HG03135 (cell line): ENCODE measurements at regions not wholly inside any gene's neighbourhood (a gene's known extent, or its start where the extent isn't known, plus 50 kb on each side); places are given as distances from the start of the nearest gene placed in this dataset.
"Not testable (repeated sequence)": the region's sequence is repeated elsewhere in the genome, so short reads cannot be mapped to it uniquely, and the experiment has no call there.

Experiments
- ATAC-seq: cut with Tn5 transposase; IDR thresholded peaks from one replicate; pipeline ENCODE4 v1.9.1; 2021; ENCODE audit warnings: mild to moderate bottlenecking, moderate library complexity; ENCODE audit not compliant: unreplicated experiment

DNA sequence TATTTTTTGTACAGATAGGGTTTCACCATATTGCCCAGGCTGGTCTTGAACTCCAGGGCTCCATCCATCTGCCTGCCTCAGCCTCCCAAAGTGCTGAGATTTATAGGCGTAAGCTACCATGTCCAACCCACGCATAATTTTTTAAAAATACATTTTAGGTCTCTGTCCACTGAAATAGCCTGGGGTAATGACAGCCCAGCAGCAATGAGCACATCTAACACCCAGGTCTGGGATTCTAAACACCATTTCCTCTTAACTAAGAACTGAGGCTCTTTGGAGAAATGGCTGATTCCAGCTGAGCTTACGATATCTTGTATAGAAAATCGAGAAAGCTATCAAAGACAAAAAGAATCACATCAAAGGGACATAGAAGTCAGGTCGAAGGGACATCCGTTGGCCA is 245.3 kb downstream of the PARN start:
- no peak for ATAC-seq

DNA sequence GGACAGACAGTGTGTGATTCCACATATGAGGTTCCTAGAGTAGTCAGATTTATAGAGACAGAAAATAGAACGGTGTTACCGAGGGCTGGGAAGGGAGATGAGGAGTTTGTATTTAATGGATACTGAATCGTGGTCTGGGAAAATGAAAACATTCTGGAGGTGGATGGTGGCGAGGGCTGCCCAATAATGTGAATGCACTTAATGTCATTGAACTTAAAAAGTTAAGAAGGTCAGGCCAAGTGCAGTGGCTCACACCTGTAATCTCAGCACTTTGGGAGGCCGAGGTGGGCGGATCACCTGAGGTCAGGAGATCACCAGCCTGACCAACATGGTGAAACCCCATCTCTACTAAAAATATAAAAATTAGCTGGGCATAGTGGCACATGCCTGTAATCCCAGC is 246.2 kb downstream of the PARN start:
- ATAC-seq, result not testable (repeated sequence)

DNA sequence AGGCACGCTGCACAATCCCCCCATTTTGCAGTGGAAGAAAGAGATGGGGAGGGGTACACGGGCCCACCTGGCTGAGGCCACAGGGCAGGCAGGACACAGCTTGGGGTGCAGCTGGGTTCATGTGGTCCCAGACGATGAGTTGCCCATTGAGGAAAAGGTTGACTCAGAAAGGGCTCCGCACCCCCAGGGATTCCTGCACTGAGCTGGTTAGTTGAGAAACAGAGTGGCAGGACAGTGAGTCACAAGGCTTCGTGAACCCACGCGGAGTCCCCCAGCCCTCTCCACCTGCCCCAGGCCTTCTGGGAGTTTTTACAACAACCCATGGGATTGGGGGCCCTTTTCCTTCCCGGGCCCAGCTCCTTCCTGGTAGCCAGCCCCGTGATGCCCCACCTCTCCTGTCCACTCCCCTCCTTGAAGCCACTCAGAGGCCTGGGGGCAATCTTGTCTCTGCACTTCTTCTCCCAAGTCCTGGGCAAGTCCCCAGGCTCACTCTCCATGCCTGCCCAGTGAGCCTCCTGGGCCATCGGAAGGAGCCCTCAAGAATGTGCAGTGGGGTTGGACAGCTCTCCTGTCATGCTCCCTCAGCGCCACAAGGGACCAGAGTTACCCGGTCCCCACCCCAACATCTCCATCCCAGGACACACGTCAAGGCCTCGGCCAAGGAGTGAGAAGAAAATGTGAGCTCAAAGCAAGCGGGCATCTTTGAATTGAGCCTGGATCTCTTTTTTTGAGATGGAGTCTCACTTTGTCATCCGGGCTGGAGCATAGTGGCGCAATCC is 251.2 kb downstream of the PARN start:
- ATAC-seq, result no peak

DNA sequence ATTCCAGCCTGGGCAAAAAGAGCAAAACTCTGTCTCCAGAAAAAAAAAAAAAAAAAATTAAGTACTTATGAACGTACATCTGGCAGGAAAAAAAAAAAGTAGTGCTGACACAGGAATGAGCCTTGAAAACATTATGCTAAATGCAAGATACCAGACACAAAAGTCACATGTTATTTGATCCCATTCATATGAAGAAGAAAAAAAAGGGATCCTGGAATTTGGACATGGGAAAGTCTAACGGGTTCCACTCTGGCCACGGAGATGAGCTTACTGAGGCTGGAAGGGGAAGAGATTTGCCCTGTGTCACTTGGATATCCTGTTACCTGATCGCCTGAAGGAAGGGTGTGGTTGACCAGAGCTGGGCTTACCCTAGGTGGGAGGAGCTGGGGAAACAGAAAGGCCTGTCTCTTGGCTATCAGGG is 251.9 kb downstream of the PARN start:
- no peak for ATAC-seq

DNA sequence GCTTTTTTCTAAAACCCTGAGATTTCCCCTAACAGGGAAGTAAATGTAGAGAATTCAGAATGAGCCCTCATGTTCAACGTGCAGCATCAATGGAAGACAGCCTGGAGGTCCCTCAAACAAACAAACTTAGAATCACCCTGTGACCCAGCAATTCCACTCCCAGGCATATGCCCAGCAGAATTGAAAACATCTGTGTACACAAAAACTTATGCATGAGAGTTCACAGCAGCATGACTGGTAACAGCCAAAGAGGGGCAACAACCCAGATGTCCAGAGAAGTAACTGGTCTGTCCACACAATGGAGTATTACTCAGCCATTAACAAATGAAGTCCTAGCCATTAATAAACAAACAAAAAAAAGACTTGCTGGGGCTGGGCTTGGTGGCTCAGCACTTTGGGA is 252.7 kb downstream of the PARN start:
- no peak for ATAC-seq

DNA sequence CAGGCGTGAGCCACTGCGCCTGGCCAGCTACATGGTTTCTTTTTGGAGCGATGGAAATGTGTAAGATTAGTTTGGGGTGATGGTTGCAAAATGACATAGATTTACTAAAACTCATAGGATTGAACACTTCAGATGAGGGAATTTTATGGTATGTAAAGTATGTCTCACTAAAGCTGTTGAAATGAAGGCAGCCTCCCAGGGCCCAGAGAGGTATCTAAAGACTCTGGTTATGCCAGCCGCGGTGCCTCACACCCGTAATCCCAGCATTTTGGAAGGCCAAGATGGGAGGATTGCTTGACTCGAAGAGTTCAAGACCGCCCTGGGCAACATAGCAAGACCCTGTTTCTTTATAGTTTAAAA is 254.9 kb downstream of the PARN start:
- ATAC-seq, result no peak

DNA sequence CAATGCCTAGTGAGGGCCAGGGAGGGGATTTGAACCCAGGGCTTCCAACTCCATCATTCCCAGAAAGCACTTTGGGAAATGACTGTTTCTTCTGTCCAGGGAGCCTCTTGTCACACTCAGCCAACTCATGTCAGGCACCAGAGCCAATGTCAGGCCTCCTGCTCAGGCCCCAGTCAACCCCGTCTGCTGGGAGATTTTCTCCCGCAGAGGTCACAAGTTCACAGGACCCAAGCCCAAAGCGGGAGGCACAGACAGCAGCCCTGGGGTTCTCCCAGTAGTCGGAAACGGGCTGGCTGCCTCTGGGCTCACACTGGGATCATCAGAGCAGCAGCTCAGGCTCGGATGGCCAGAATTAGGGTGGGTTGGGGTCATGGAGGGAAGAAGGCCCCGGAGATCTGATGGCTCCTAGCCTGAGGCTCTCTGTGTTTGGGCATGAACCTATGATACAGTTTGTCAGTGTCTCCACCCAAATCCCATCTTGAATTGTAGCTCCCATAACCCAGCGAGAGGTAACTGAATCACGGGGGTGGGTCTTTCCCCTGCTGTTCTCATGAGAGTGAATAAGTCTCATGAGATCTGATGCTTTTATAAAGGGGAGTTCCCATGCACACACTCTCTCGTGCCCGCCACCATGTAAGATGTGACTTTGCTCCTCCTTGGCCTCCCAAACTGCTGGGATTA is 255.5 kb downstream of the PARN start:
- no peak for ATAC-seq

DNA sequence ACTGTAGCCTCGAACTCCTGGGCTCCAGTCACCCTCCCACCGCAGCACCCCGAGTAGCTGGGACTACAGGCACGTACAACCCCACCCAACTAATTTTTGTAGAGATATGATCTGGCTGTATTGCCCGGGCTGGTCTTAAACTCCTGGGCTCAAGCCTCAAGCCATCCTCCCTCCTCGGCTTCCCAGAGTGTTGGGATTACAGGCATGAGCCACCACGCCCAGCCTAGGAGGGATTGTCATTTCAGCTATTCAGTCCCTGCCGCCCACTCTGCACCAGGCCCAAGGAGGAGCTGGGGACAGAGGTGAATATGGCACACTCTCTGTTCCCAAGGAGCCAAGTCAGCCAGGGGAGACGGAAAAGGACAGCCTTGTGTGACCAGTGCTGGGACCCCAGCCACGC is 256.2 kb downstream of the PARN start:
- no peak for ATAC-seq

DNA sequence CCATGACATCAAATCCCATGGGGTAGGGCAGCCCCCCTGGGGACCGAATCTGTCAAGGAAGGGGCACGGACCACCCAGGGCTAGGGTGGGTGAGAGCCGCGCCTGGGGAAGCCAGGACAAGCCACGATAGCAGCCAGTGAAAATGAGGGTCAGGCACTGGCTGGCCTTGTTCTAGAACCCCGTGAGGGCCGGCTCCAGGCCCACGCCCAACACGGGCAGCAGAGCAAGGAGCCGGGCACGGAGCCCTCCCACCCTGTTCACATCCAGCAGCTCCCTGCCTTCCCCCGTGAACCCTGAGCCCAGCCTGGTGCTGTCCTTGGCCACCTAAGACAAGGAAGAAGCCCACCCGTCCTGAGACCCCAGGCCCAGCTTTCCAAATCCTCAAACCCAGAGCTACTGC is 256.7 kb downstream of the PARN start:
- ATAC-seq, result no peak

DNA sequence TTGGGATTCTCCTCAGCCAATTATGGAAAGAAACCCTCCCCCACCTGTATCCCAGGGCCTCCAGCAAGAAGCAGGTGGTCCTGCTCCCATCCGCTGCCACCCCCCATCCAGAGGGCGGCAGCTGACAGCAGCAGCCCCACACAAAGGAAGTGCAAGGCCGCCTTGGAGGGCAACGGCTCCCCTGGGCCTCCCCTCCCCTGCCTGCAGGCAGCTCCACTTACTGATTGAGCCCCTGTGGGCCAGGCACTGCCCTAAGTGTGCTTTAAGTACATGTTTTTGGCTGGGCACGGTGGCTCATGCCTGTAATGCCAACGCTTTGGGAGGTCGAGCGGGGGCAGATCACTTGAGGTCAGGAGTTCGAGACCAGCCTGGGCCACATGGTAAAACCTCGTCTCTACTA is 257.6 kb downstream of the PARN start:
- no peak for ATAC-seq

DNA sequence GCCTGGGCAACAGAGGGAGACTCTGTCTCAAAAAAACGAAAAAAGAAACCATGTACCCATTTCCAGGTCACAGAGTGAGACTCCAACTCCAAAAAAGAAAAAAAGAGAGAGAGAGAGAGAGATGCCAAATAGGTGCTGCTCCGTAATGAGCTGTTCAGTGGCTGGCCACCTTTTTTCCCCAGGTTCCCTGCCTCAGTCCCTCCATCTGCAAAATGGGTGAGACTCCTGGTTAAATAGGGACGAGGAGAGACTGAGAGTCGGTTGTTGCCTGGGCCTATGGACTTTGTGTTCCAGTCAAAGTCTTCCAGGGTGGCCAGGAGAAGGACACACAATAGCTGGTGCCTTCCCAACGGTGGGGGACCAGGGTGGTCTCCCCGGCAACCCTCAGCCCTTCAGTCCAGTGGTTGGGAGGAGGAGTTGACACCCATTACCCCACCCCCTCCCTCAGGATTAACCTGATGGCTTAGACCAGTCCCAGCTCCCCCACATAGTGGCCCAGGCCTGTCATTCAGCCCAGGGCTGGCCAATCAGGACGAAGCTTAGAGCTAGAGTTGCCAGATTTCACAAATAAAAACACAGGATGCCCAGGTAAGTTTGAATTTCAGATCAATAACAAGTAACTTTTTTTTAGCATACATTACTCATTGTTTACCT is 258.2 kb downstream of the PARN start:
- ATAC-seq, result no peak

DNA sequence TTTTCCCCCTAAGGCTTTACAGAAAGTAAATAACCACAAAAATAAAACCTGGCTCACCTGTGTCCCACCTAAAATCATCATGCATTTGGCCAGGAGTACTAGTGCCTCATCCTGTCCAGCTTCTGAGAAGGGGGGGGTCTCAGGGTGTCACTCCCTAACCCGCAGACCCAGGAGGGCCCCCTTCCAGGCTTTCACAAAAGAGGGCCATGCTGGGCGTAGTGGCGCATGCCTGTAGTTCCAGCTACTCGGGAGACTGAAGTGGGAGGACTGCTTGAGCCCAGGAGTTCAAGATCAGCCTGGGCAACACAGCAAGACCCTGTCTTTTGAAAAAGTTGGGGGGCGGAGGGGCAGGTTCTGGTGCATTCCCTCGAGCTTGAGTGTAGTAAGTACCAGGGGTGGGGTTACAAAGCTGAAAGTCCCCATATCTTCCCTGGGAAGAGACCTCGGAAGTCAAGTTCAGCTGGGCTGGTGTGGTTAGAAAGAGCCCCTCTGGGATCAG is 259.3 kb downstream of the PARN start:
- ATAC-seq, result no peak

DNA sequence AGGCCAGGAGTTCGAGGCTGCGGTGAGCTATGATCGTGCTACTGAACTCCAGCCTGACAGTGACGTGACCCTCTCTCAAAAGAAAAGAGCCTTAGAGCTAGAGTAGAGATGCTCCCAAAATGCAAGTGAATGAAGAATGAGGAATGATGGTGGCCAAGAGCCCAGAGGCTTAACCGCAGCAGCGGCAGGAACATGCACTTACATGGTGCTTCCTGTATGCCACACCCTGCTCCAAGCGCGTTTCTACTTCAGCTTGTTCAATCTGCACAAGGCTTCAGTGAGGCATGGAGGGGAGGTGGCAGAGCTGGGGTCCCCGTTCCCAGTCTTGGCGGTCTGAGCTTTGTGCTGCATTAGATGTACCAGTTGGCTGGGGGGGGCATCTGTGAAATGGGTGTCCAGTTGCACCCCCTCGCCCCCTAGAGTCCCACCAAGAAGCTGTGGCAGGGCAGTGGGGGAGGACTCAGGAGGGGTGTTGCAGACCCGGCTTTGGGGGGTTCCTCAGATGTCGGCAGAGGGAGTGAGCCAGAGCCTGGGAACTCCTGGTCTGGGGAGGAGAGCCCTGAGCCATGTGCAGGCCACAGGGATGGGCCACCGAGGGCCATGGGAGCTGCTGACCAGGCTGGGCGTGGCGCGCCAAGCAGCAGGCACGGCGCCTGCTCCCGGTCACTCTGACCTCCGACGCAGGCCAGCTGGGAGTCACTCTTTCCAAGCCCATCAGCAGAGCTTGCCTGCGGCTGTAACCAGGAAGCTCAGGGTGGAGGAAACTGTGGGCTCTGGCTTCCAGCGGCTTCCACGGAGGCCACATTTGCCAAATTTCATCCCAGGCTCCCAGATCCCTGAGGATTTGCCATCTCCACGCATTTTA is 260.1 kb downstream of the PARN start:
- ATAC-seq, result no peak

DNA sequence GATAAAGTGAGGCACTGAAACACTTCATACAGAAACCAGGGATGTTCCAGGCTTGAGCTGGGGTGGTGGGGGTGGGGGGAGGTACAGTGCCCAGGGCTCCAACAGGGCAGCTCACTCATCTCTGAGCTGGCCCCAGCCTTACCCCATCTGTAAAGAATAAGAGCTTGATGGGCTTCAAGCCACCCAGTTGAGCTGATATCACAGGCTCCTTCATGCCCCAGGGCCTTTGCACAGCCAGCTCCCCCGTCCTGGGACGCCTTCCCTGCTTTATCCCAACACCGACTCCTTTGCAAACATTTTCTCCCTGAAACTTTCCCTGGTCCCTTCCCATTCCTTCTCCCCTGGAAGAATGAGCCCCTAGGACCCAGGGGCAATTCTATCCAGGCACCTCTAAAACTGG is 261.7 kb downstream of the PARN start:
- no peak for ATAC-seq

DNA sequence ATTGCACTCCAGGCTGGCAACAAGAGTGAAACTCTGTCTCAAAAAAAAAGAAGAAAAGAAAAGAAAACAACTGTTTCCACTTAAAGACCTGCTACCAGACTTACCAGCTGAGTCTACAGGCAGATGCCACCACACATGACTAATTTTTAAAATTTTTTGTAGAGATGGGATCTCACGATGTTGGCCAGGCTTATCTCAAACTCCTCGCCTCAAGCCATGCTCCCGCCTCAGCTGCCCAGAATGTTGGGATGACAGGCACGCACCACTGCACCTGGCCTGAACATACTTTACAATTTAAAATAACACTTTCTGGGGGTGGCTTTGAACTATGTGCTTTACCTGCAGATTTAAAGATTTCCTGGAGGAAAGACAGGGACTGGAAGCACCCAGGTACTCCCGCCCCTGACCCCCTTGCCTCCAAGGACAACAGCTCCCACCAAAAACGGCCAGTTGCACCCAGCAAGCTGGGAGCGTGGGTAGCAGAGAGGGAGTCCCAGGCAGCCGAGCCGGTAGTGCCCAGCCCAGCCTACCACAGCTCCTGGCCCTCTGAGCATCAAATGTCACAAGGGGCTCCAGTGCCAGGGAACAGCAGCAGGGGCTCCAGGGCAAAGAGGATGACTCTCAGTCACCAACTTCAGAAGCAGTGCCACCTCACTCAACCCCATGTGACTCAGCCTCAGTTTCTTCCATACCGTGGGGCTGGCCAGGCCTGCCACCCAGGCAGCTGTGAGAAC is 262.9 kb downstream of the PARN start:
- no peak for ATAC-seq

DNA sequence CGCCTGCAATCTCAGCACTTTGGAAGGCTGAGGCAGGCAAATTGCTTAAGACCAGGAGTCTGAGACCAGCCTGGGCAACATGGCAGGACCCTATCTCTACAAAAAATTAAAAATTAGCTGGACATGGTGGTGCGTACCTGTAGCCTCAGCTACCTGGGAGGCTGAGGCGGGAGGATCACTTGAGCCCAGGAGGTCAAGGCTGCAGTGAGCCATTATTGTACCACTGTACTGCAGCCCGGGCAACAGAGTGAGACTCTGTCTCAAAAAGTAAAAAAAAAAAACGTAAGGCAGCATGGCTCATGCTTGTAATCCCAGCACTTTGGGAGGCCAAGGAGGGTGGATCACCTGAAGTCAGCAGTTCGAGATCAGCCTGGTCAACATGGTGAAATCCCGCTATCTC is 263.6 kb downstream of the PARN start:
- no peak for ATAC-seq

DNA sequence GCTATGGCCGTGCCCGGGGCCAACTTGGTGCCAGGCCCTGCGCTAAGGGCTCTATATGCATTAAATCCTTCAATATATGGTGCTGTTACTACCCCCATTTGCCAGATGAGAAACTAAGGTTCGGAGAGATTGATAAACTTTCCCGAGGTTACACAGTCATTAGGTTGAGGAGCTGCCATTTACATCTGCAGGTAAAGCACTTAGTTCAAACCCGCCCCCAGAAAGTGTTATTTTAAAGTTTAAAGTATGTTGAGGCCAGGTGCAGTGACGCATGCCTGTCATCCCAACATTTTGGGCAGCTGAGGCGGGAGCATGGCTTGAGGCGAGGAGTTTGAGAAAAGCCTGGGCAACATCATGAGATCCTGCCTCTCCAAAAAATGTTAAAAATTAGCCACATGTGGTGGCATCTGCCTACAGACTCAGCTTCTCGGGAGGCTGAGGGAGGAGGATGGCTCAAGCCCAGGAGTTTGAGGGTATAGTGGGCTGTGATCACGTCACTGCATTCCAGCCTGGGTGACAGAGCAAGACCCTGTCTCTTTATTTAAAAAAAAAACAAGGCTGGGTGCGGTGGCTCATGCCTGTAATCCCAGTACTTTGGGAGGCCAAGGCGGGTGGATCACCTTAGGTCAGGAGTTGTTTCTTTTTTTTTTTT is 264.7 kb downstream of the PARN start:
- no peak for ATAC-seq

DNA sequence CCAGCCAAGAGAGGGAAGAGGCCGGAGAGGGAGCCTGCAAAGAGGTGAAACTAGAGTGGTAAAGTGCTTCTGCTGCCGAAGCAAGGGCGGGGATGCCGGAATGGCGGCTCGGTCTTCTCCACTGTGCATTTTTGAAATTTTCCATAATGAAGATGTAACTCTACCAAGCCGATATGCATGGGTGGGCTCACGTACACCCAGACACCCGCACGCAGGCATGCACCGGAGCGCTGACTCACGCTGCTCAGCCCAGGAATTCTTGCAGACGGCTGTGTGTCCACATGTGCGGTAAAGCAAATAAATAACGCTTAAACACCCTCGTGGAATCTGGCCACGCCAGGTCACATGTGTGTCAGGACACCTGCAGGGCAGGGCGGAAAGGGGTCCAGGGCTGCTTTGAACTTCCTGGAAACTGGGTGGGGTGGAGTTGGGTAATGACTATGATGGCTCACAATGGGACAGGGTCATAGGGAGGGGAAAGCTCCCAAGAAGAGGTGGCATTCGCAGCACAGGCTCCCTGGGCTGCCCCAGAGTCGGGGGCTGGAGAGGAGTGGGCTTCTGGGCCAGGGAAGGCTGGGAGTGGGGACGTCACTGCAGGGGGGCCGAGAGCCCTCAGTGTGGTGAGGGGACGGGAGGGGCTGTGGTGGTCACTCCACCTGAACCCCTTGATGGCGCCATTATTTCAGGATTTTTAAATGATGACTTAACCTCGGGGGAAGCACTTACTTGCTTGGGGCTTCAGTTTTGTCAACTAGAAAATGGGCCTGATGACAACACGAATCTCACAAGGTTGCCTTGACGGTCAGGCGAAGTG is 265.5 kb downstream of the PARN start:
- ATAC-seq, result no peak

DNA sequence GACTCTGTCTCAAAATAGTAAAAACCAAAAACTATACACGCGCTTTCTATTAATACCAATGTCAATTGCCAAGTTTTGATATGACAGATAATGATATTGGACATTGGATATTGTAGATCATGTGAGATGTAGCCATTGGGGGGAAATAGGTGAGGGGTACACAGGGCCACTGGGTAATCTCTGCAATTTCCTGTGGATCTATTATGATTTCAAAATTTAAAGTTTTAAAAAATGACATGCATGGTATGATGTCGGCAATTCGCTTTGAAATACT is 266.0 kb downstream of the PARN start:
- ATAC-seq, result no peak
